Keratinocyte (primary cell): ENCODE measurements at regions not wholly inside any gene's neighbourhood (a gene's known extent, or its start where the extent isn't known, plus 50 kb on each side); places are given as distances from the start of the nearest gene placed in this dataset.

Experiments used
- DNase-seq: peaks from one replicate; pipeline ENCODE4 v3.0.0-alpha.2; 2011; ENCODE audit warnings: low read depth, missing footprints, low spot score
- FAIRE-seq: peaks from 2 replicates; lab custom pipeline; 2011; peaks lifted over from hg19 to GRCh38; lab: Jason Lieb, UNC
- H2AFZ ChIP-seq: 2 replicates; pipeline ENCODE4 v1.6.0; 2012; ENCODE audit warnings: low read length, control low read depth, inconsistent platforms; ENCODE audit not compliant: control insufficient read depth
- H3K27ac ChIP-seq: 2 replicates; pipeline ENCODE4 v1.5.1; 2011; ENCODE audit warnings: low read length; ENCODE audit not compliant: control insufficient read depth, insufficient read depth
- H3K27me3 ChIP-seq: 3 replicates; pipeline ENCODE4 v1.6.0; 2011; ENCODE audit warnings: low read length; ENCODE audit not compliant: control insufficient read depth, insufficient read depth; ENCODE audit errors: extremely low read depth
- H3K36me3 ChIP-seq, 2 experiments: 2 replicates in 1 of 2; 3 replicates in 1 of 2; pipeline ENCODE4 v1.5.1; 2011; ENCODE audit warnings: low read length in 2 of 2, mild to moderate bottlenecking in 1 of 2; ENCODE audit not compliant: control insufficient read depth in 2 of 2, insufficient read depth in 2 of 2; ENCODE audit errors: extremely low read depth in 1 of 2
- H3K4me1 ChIP-seq: 3 replicates; pipeline ENCODE4 v1.5.1; 2011; ENCODE audit warnings: low read length; ENCODE audit not compliant: control insufficient read depth, insufficient read depth; ENCODE audit errors: extremely low read depth
- H3K4me2 ChIP-seq: 3 replicates; pipeline ENCODE4 v1.6.0; 2011; ENCODE audit warnings: low read depth, low read length; ENCODE audit not compliant: control insufficient read depth, insufficient read depth; ENCODE audit errors: extremely low read depth
- H3K4me3 ChIP-seq, 3 experiments: fragments of 200-600 bp in 1 of 3; sonication (generic) in 1 of 3; 2 replicates in 2 of 3; 3 replicates in 1 of 3; pipeline ENCODE4 v1.5.1; 2011 to 2016; ENCODE audit warnings: low read length in 3 of 3, mild to moderate bottlenecking in 3 of 3, control low read depth in 2 of 3, inconsistent platforms in 1 of 3, low read depth in 1 of 3, mixed read lengths in 1 of 3, mixed run types in 1 of 3, moderate library complexity in 1 of 3; ENCODE audit not compliant: control insufficient read depth in 2 of 3, insufficient read depth in 2 of 3; ENCODE audit errors: extremely low read depth in 1 of 3
- H3K79me2 ChIP-seq: 2 replicates; pipeline ENCODE4 v1.6.0; 2012; ENCODE audit warnings: low read length; ENCODE audit not compliant: control insufficient read depth, insufficient read depth
- H3K9ac ChIP-seq: 3 replicates; pipeline ENCODE4 v1.6.0; 2011; ENCODE audit warnings: low read length; ENCODE audit not compliant: control insufficient read depth, insufficient read depth; ENCODE audit errors: extremely low read depth
- H3K9me1 ChIP-seq: 3 replicates; pipeline ENCODE4 v1.6.0; 2011; ENCODE audit warnings: low read length; ENCODE audit not compliant: control insufficient read depth, insufficient read depth; ENCODE audit errors: extremely low read depth
- H3K9me3 ChIP-seq: 2 replicates; pipeline ENCODE4 v1.5.1; 2012; ENCODE audit warnings: low read depth, low read length; ENCODE audit not compliant: control insufficient read depth
- H4K20me1 ChIP-seq: 3 replicates; pipeline ENCODE4 v1.6.0; 2011; ENCODE audit warnings: low read length; ENCODE audit not compliant: control insufficient read depth, insufficient read depth; ENCODE audit errors: extremely low read depth
- CTCF ChIP-seq, 3 experiments: IDR thresholded peaks in 1 of 3; conservative IDR thresholded peaks in 1 of 3; optimal IDR thresholded peaks in 1 of 3; 2 replicates in 2 of 3; 3 replicates in 1 of 3; pipeline versions ENCODE3 to v1.5.1; 2011; ENCODE audit warnings: low read length in 3 of 3, mild to moderate bottlenecking in 3 of 3, moderate library complexity in 2 of 3, control low read depth in 1 of 3, inconsistent platforms in 1 of 3; ENCODE audit not compliant: insufficient read depth in 2 of 3; ENCODE audit errors: extremely low read depth in 1 of 3
- EZH2 ChIP-seq: IDR thresholded peaks from one replicate; pipeline ENCODE4 v1.6.1; 2012; ENCODE audit warnings: inconsistent platforms, mild to moderate bottlenecking, low read length, moderate library complexity
- dilution Hi-C: fragments of 300-500 bp; cut with MboI; formaldehyde crosslinking; loops from one replicate; pipeline ENCODE4 v1.7.0; 2020; ENCODE audit warnings: low sequenced_read_pairs; ENCODE audit not compliant: extremely low pct_ligation_motif_present

GRCh38 chr14:55902241-55902640 is 216.0 kb upstream of the PELI2 start:
- H3K27ac ChIP-seq, result no peak overlapping the region
- H3K27me3 ChIP-seq, result no peaks in the 10 kb centered on the region
- no peaks in the 10 kb centered on the region for H3K9me1 ChIP-seq
- H4K20me1 ChIP-seq, result no peaks in the 10 kb centered on the region
- H3K36me3 ChIP-seq, result no peaks in the 10 kb centered on the region
- DNase-seq, result no peak
- no peak overlapping the region for H3K9ac ChIP-seq
- TF ChIP-seq CTCF (optimal IDR thresholded peaks at IDR 0.05 in 1 of 3, IDR thresholded peaks at IDR 0.05 in 1 of 3, conservative IDR thresholded peaks at IDR 0.05 in 1 of 3; ENCODE audit: extremely low read depth in 1 of 3, insufficient read depth in 2 of 3, low read length in 3 of 3), result no peak
- TF ChIP-seq EZH2, result no peak
- FAIRE-seq, result no peak
- no peak overlapping the region for H3K4me2 ChIP-seq
- H3K4me3 ChIP-seq, result no peak overlapping the region
- H2AFZ ChIP-seq, result no peak overlapping the region
- no peaks in the 10 kb centered on the region for H3K4me1 ChIP-seq
- no peaks in the 10 kb centered on the region for H3K9me3 ChIP-seq
- dilution Hi-C loops, result no loop called here
- no peaks in the 10 kb centered on the region for H3K79me2 ChIP-seq

- no peak overlapping the region for H2AFZ ChIP-seq
- H3K9me1 ChIP-seq, result no peaks in the 10 kb centered on the region
- no peak for DNase-seq
- no peak overlapping the region for H3K4me2 ChIP-seq
- no peaks in the 10 kb centered on the region for H3K27me3 ChIP-seq
- H3K4me3 ChIP-seq, result no peak overlapping the region
- dilution Hi-C loops, result no loop called here
- no peak overlapping the region for H3K27ac ChIP-seq
- TF ChIP-seq CTCF (optimal IDR thresholded peaks at IDR 0.05 in 1 of 3, IDR thresholded peaks at IDR 0.05 in 1 of 3, conservative IDR thresholded peaks at IDR 0.05 in 1 of 3; ENCODE audit: extremely low read depth in 1 of 3, insufficient read depth in 2 of 3, low read length in 3 of 3) (no peak), EZH2 (no peak)
- FAIRE-seq, result no peak
- H3K9me3 ChIP-seq, result no peaks in the 10 kb centered on the region
- no peak overlapping the region for H3K9ac ChIP-seq
- no peaks in the 10 kb centered on the region for H3K79me2 ChIP-seq
- H3K4me1 ChIP-seq, result no peaks in the 10 kb centered on the region
- no peaks in the 10 kb centered on the region for H4K20me1 ChIP-seq
- no peaks in the 10 kb centered on the region for H3K36me3 ChIP-seq
Measured at GRCh38 chr14:55904086-55904485, 214.1 kb upstream of the PELI2 start.
